ENCODE measurements at regions not wholly inside any gene's neighbourhood (a gene's known extent, or its start where the extent isn't known, plus 50 kb on each side); places are given as distances from the start of the nearest gene placed in this dataset.

DNA sequence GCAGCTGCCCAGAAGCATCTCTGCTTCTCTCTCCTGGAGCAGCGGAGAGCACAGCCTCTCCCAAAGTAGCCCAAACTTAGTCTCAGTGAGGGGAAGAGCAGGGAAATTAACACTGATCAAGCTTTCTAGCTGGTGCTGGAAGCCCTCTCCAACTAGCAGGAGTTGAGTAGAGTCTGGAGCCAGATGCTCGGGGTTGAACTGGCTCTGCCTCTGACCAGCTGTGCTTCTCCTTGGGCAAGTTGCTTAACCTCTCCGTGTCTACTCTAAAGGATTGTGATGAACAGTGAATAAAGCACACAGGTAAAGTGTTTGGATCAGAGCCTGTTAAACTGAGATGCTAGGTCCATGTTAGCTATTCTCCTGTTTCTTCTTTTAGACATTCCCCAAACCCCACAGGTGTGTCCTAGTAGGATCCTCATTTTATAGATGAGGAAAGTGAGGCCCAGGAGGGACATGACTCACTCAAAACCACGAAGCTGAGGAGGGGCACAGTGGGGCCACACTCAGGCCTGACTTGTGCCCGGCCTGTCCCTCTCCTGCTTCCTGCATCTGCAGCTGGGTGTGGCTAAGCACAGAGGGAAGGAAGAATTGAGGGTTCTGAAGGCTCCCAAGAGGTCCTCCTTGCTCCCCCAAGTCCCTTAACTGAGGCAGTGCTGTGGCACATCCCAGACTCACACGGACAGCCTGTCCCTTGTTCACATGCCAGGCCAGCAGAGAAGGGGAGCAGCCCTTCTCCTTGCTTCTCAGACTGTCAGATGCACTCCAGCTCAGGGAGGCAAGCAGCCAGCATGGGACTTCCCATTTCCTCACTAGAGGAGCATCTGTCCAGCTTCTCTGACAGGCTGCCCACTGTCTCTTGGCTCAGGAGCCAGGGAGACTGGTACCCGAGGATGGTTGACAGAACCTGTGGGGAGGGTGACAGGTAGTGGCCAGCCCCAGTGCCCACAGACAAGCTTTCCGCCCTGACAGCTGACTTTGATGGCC, 152.0 kb upstream of the IGSF21 start:
- DNase-seq (ENCODE audit: insufficient read length, low spot score) = no peak
- TF ChIP-seq, protein P1, sequence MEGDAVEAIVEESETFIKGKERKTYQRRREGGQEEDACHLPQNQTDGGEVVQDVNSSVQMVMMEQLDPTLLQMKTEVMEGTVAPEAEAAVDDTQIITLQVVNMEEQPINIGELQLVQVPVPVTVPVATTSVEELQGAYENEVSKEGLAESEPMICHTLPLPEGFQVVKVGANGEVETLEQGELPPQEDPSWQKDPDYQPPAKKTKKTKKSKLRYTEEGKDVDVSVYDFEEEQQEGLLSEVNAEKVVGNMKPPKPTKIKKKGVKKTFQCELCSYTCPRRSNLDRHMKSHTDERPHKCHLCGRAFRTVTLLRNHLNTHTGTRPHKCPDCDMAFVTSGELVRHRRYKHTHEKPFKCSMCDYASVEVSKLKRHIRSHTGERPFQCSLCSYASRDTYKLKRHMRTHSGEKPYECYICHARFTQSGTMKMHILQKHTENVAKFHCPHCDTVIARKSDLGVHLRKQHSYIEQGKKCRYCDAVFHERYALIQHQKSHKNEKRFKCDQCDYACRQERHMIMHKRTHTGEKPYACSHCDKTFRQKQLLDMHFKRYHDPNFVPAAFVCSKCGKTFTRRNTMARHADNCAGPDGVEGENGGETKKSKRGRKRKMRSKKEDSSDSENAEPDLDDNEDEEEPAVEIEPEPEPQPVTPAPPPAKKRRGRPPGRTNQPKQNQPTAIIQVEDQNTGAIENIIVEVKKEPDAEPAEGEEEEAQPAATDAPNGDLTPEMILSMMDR (IDR thresholded peaks at IDR 0.05; ENCODE audit: insufficient read depth, missing control alignments) = no peak
- no peak for FAIRE-seq

DNA sequence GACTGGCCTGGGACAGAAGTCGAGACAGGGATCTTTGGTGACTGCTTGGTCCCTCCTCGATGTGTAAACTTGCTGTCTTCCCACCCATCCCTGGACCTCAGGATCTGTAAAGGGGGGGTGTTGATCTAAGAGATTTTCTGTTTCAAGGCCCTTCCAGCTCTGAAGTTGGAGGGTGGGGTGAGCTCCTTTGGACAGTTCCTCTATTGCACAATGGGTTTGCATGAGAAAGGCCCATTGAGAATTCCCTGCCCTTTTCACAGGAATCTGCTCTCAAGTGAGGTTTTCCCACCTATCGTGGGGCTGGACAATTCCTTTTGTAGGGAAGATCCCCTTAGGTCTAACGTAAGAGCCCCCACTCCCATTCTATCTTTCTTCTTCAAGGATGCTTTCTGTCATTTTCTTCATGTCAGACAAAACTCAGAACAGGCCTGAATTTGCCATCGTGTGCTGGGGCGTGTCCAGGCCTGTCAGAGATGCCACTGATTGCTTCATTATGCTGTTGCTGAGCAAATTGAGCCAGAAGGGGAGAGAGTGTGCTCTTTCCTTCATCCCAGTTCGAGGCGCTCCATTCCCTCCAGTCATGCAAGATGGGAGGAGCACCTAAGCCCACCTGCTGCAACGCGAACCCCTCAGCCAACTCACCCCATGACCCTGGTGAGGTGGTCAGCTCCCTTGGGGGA, 149.9 kb upstream of the IGSF21 start:
- FAIRE-seq (no peak), DNase-seq (ENCODE audit: insufficient read length, low spot score) (no peak)

DNA sequence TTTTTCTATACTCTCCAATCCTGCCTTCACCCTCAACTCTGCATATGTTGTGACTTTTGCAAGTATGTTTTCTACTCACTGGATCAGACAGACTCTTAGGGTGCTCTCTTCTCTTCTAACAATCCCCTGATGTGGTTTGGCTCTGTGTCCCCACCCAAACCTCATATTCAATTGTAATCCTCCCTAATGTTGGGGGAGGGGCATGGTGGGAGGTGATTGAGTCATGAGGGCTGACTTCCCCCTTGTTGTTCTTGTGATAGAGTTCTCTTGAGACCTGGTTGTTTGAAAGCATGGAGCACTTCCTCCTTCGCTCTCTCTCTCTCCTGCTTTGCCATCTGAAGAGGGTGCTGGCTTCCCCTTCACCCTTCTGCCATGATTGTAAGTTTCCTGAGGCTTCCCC, 148.9 kb upstream of the IGSF21 start:
- DNase-seq (ENCODE audit: insufficient read length, low spot score) (no peak), FAIRE-seq (no peak)
- TF ChIP-seq, protein P1 (IDR thresholded peaks at IDR 0.05; ENCODE audit: insufficient read depth, missing control alignments) = no peak

More for the DNA sequence above, 149.9 kb upstream of the IGSF21 start:
- TF ChIP-seq, protein P1 (IDR thresholded peaks at IDR 0.05; ENCODE audit: insufficient read depth, missing control alignments) = no peak

DNA sequence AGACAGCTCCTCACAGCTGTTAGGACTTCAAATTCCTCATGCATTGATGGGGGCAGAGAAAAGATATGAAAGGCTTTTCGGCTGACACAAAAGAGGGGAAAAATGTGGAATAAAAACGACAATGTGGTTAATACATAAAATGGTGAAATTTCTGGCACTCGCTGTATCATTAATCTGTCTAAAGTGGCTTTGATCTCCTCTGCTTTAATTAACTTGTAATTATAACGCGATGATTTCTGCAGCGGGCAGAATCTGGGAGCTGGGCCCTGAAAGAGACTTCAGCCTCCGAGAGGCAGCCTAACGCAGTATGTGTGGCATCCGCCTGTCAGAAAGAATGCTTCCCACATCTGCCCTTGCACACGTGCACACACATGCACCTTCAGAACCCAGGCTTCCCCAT, 144.1 kb upstream of the IGSF21 start:
- FAIRE-seq (no peak), DNase-seq (ENCODE audit: insufficient read length, low spot score) (no peak)

DNA sequence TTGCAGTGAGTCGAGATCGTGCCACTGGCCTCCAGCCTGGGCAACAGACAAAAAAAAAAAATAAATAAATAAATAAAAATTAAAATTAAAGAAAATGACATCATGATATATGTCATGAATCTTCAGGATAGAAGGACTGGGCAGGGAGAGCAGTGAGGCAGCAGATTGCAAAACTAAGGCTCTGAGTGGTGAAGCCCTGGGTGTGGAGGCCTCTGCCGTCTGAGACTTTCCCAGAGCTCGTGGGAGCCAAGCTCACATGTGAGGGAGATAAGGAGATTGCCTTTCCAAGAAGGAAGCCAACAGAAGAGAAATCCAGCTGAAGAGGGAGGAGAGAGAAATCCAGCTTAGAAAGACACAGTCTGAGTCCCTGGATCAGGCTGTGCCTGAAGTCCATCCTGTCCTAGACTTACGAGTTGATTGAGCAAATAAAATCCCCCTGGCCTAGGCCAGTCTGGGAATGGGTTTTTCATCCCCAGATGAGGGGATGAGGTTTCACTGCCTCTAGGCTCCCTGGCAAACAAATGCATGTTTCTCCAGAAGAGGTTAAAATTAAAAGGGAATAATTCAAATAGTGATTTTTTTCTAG, 142.0 kb upstream of the IGSF21 start:
- FAIRE-seq = no peak
- DNase-seq (ENCODE audit: insufficient read length, low spot score) = no peak
- TF ChIP-seq, protein P1 (IDR thresholded peaks at IDR 0.05; ENCODE audit: insufficient read depth, missing control alignments) = no peak

More for the DNA sequence above, 144.1 kb upstream of the IGSF21 start:
- TF ChIP-seq, protein P1 (IDR thresholded peaks at IDR 0.05; ENCODE audit: insufficient read depth, missing control alignments) = no peak

DNA sequence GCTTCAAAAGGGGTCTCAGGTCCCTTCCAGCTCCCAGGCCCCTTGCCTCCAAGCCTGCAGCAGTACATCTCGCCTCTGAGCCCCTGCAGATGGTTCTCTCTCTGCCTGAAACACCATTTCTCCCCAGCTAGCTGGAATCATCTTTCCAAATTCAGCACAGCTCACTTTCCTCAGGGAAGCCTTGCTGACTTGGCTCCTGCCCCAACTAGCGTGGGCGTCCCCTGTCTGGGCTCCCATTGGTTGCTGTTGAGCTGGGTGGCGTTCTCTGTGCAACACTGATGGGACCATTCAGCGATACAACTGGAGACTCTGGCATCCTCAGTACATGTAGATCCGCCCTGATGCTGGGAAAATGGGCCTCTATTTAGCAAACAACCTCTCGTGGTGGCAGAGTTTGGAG, 141.3 kb upstream of the IGSF21 start:
- DNase-seq (ENCODE audit: insufficient read length, low spot score) = no peak
- TF ChIP-seq, protein P1 (IDR thresholded peaks at IDR 0.05; ENCODE audit: insufficient read depth, missing control alignments) = no peak
- FAIRE-seq = no peak

Data from D721Med (cell line).